ENCODE measurements at regions not wholly inside any gene's neighbourhood (a gene's known extent, or its start where the extent isn't known, plus 50 kb on each side); places are given as distances from the start of the nearest gene placed in this dataset.

DNA sequence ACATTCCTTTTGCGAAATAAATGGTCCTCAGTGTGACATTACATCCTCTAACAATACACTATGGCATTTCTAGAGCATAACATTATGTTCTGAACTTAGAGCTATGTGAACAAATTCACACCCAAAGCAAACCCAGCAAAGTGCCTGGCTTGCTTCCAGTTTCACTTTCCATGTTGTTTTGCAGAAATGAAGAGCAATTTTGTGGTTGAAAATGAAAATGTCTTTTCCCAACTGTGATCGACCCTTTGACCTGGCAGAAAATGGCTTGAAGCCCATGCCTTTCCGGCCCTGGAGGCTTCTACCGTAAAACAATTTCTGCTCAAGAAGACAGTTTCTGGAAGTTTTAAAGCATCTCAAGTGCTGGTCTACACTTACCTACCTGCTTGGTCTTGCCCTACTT is 344.7 kb upstream of the RGMB start:
- Mint-ChIP-seq H3K36me3 (ENCODE audit: low read depth) (no peaks in the 10 kb centered on the region), H3K9me3 (ENCODE audit: insufficient read depth) (no peaks in the 10 kb centered on the region), H3K4me3 (no peak overlapping the region), H3K27ac (no peak overlapping the region), H3K4me1 (ENCODE audit: low read depth) (peaks cover 6% of the 10 kb centered on the region), H3K27me3 (ENCODE audit: low read depth) (no peaks in the 10 kb centered on the region)
- CTCF ChIA-PET: no interaction called here
- POLR2A ChIA-PET: no interaction called here
- ATAC-seq (no peak), DNase-seq (no peak)

GRCh38 chr5:98432378-98432777 is 341.1 kb upstream of the RGMB start:
- no peak overlapping the region for H3K27ac Mint-ChIP-seq
- H3K27me3 Mint-ChIP-seq (ENCODE audit: low read depth): no peaks in the 10 kb centered on the region
- no peaks in the 10 kb centered on the region for H3K9me3 Mint-ChIP-seq (ENCODE audit: insufficient read depth)
- CTCF ChIA-PET: no interaction called here
- H3K4me1 Mint-ChIP-seq (ENCODE audit: low read depth): peaks cover 6% of the 10 kb centered on the region
- ATAC-seq: no peak
- H3K4me3 Mint-ChIP-seq: no peak overlapping the region
- H3K36me3 Mint-ChIP-seq (ENCODE audit: low read depth): no peaks in the 10 kb centered on the region
- POLR2A ChIA-PET: no interaction called here
- DNase-seq: no peak

DNA sequence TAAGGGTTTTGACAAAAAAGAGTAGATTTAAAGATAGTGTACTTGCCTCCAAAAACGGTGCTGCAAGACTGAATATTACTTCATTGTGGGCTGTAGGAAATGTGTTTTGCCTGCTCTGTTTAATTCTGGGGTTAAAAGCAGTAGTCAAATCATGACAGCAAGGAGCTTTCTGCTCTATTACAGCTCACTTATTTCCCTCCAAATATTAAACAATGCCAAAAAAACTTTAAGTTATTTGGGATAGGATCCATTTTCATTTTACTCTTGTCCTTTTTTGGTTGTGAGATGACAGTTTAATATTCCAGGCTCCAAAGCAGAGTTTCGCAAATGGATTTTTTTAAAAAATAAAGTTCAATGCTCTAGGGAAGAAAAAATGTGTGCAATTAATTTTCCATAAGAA is 340.4 kb upstream of the RGMB start:
- Mint-ChIP-seq H3K27ac (no peak overlapping the region), H3K9me3 (ENCODE audit: insufficient read depth) (no peaks in the 10 kb centered on the region), H3K36me3 (ENCODE audit: low read depth) (no peaks in the 10 kb centered on the region), H3K27me3 (ENCODE audit: low read depth) (no peaks in the 10 kb centered on the region), H3K4me1 (ENCODE audit: low read depth) (peaks cover 6% of the 10 kb centered on the region), H3K4me3 (no peak overlapping the region)
- DNase-seq (no peak), ATAC-seq (no peak)
- ChIA-PET POLR2A (no interaction called here), CTCF (no interaction called here)

DNA sequence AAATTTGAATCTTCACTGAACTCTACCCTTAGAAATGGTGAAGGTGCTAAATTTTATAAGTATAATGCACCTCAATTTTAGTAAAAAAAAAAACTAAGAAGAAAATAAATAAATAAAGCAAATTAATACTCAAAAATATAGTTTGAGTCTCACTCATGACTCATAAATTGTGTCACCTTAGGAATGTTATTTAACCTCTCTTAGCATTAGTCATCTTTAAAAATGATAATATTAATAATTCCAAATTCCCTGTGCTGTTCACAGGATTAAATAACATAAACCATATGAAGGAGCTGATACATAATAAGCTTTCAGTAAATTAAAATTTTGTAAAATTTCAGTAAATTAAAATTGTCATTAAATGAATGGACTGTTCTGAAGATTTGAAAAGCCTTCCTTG is 339.8 kb upstream of the RGMB start:
- ChIA-PET POLR2A (no interaction called here), CTCF (no interaction called here)
- ATAC-seq (no peak), DNase-seq (no peak)
- no peak overlapping the region for H3K27ac Mint-ChIP-seq
- H3K9me3 Mint-ChIP-seq (ENCODE audit: insufficient read depth): no peaks in the 10 kb centered on the region
- H3K27me3 Mint-ChIP-seq (ENCODE audit: low read depth): no peaks in the 10 kb centered on the region
- no peaks in the 10 kb centered on the region for H3K36me3 Mint-ChIP-seq (ENCODE audit: low read depth)
- H3K4me3 Mint-ChIP-seq: no peak overlapping the region
- H3K4me1 Mint-ChIP-seq (ENCODE audit: low read depth): peaks cover 4% of the 10 kb centered on the region

DNA sequence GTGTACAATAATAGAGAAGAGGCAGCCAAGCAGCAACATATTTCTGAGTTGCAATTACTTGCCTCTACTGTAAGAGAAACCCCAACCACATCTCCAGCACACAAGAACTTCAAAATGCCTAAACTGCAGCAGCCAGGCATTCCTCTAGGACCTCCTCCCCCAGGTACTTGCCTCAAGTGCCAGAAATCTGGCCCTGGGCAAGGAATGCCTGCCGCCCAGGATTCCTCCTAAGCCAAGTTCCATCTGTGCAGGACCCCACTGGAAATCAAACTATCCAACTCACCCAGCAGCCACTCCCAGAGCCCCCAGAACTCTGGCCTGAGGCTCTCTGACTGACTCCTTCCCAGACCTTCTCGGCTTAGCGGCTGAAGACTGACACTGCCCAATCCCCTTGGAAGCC is 336.8 kb upstream of the RGMB start:
- POLR2A ChIA-PET: no interaction called here
- H3K27me3 Mint-ChIP-seq (ENCODE audit: low read depth): no peaks in the 10 kb centered on the region
- no peak overlapping the region for H3K4me3 Mint-ChIP-seq
- ATAC-seq (no peak), DNase-seq (no peak)
- H3K9me3 Mint-ChIP-seq (ENCODE audit: insufficient read depth): no peaks in the 10 kb centered on the region
- no peaks in the 10 kb centered on the region for H3K4me1 Mint-ChIP-seq (ENCODE audit: low read depth)
- H3K27ac Mint-ChIP-seq: no peak overlapping the region
- CTCF ChIA-PET: no interaction called here
- H3K36me3 Mint-ChIP-seq (ENCODE audit: low read depth): no peaks in the 10 kb centered on the region

DNA sequence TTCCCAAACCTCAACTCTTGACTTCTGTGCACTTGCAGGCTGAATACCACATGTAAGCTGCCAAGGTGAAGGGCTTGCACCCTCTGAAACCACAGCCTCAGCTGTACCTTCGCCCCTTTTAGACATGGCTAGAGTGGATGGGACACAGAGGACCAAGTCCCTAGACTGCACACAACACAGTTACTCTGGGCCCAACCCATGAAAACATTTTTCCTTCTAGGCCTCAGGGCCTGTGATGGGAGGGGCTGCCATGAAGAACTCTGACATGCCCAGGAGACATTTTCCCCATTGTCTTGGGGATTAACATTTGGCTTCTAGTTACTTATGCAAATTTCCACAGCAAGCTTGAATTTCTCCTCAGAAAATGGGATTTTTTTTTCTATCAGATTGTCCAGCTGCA is 331.0 kb upstream of the RGMB start:
- Mint-ChIP-seq H3K9me3 (ENCODE audit: insufficient read depth) (peaks cover 6% of the 10 kb centered on the region), H3K4me3 (no peak overlapping the region), H3K27me3 (ENCODE audit: low read depth) (no peaks in the 10 kb centered on the region), H3K4me1 (ENCODE audit: low read depth) (no peaks in the 10 kb centered on the region), H3K36me3 (ENCODE audit: low read depth) (no peaks in the 10 kb centered on the region), H3K27ac (no peak overlapping the region)
- no peak for DNase-seq
- ChIA-PET POLR2A (no interaction called here), CTCF (no interaction called here)
- ATAC-seq: no peak

GRCh38 chr5:98443881-98444280 is 329.6 kb upstream of the RGMB start:
- H3K4me3 Mint-ChIP-seq: no peak overlapping the region
- H3K27me3 Mint-ChIP-seq (ENCODE audit: low read depth): no peaks in the 10 kb centered on the region
- CTCF ChIA-PET: no interaction called here
- ATAC-seq (no peak), DNase-seq (no peak)
- no peak overlapping the region for H3K27ac Mint-ChIP-seq
- no peaks in the 10 kb centered on the region for H3K4me1 Mint-ChIP-seq (ENCODE audit: low read depth)
- H3K36me3 Mint-ChIP-seq (ENCODE audit: low read depth): no peaks in the 10 kb centered on the region
- peaks cover 6% of the 10 kb centered on the region for H3K9me3 Mint-ChIP-seq (ENCODE audit: insufficient read depth)
- POLR2A ChIA-PET: no interaction called here

DNA sequence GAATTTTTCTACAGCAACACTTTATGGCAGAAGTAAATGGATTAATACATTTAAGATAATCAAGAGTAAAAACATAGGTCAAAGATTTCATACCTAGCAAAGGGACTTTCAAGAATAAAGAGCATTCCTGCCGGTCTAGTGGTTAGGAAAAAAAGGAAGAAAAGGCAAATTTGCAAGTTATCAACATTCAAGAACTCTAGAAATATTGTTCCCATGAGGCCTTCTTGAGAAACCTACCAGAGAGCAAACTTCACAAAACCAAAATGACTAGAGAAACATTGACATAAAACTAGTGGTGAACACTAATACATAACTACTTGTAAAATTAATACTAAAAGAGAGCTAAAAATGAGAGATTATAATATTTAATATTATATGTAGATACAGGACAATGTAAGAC is 320.2 kb upstream of the RGMB start:
- CTCF ChIA-PET: no interaction called here
- Mint-ChIP-seq H3K9me3 (ENCODE audit: insufficient read depth) (no peaks in the 10 kb centered on the region), H3K4me1 (ENCODE audit: low read depth) (no peaks in the 10 kb centered on the region), H3K27ac (no peak overlapping the region), H3K36me3 (ENCODE audit: low read depth) (no peaks in the 10 kb centered on the region), H3K4me3 (no peak overlapping the region), H3K27me3 (ENCODE audit: low read depth) (no peaks in the 10 kb centered on the region)
- DNase-seq: no peak
- ATAC-seq: no peak
- POLR2A ChIA-PET: no interaction called here

DNA sequence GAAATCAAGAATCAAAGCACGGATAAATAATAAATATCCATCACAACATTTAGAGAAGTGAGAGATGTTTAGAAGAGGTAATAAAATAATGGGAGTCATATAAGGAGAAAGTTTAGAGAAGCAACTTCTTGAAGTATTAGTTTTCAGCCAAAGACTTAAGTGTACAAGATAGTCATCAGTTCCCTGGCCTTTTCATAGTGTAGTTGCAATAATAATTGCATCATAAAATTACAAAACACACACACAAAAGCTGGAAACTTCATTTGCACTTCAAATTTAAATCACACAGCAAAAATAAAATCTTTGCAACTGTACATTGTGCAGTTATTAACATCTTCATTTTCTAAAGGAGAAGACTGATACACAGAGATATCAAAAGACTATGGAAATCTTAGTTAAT is 319.1 kb upstream of the RGMB start:
- no peak for DNase-seq
- no peak for ATAC-seq
- no peaks in the 10 kb centered on the region for H3K4me1 Mint-ChIP-seq (ENCODE audit: low read depth)
- H3K9me3 Mint-ChIP-seq (ENCODE audit: insufficient read depth): no peaks in the 10 kb centered on the region
- H3K27ac Mint-ChIP-seq: no peak overlapping the region
- no peak overlapping the region for H3K4me3 Mint-ChIP-seq
- CTCF ChIA-PET: no interaction called here
- no peaks in the 10 kb centered on the region for H3K36me3 Mint-ChIP-seq (ENCODE audit: low read depth)
- POLR2A ChIA-PET: no interaction called here
- H3K27me3 Mint-ChIP-seq (ENCODE audit: low read depth): no peaks in the 10 kb centered on the region

GRCh38 chr5:98454904-98455303 is 318.6 kb upstream of the RGMB start:
- ChIA-PET CTCF (no interaction called here), POLR2A (no interaction called here)
- no peak overlapping the region for H3K27ac Mint-ChIP-seq
- H3K4me1 Mint-ChIP-seq (ENCODE audit: low read depth): no peaks in the 10 kb centered on the region
- no peaks in the 10 kb centered on the region for H3K9me3 Mint-ChIP-seq (ENCODE audit: insufficient read depth)
- H3K4me3 Mint-ChIP-seq: no peak overlapping the region
- H3K36me3 Mint-ChIP-seq (ENCODE audit: low read depth): no peaks in the 10 kb centered on the region
- no peaks in the 10 kb centered on the region for H3K27me3 Mint-ChIP-seq (ENCODE audit: low read depth)
- ATAC-seq (no peak), DNase-seq (no peak)

GRCh38 chr5:98455665-98456064 is 317.8 kb upstream of the RGMB start:
- ChIA-PET POLR2A (no interaction called here), CTCF (no interaction called here)
- Mint-ChIP-seq H3K27ac (no peak overlapping the region), H3K36me3 (ENCODE audit: low read depth) (no peaks in the 10 kb centered on the region), H3K4me1 (ENCODE audit: low read depth) (no peaks in the 10 kb centered on the region), H3K9me3 (ENCODE audit: insufficient read depth) (no peaks in the 10 kb centered on the region), H3K27me3 (ENCODE audit: low read depth) (no peaks in the 10 kb centered on the region), H3K4me3 (no peak overlapping the region)
- ATAC-seq (no peak), DNase-seq (no peak)

- CTCF ChIA-PET: no interaction called here
- no peak for DNase-seq
- Mint-ChIP-seq H3K27ac (no peak overlapping the region), H3K4me1 (ENCODE audit: low read depth) (no peaks in the 10 kb centered on the region), H3K27me3 (ENCODE audit: low read depth) (no peaks in the 10 kb centered on the region), H3K36me3 (ENCODE audit: low read depth) (no peaks in the 10 kb centered on the region), H3K4me3 (no peak overlapping the region), H3K9me3 (ENCODE audit: insufficient read depth) (no peaks in the 10 kb centered on the region)
- POLR2A ChIA-PET: no interaction called here
- no peak for ATAC-seq
Observed at GRCh38 chr5:98458004-98458403, 315.5 kb upstream of the RGMB start.

DNA sequence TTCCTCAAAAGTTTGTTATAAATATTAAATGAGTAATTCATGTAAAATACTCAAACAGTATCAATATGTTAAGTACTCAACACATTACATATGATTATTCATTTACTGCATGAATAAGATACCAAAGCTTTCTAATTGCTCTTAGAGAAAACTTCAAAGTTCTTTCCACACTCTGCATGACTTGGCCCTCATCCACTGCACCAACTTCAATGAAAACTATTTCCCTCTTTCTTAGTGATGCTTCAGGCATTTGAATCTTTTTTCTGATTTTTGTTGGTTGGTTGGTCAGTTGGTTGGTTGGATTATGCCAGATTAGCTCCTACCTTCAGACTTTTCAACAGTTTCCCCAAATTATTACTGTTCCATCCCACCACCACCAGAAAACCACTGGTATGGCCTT is 314.7 kb upstream of the RGMB start:
- no peaks in the 10 kb centered on the region for H3K36me3 Mint-ChIP-seq (ENCODE audit: low read depth)
- no peaks in the 10 kb centered on the region for H3K9me3 Mint-ChIP-seq (ENCODE audit: insufficient read depth)
- H3K4me3 Mint-ChIP-seq: no peak overlapping the region
- DNase-seq (no peak), ATAC-seq (no peak)
- H3K27ac Mint-ChIP-seq: no peak overlapping the region
- no peaks in the 10 kb centered on the region for H3K4me1 Mint-ChIP-seq (ENCODE audit: low read depth)
- H3K27me3 Mint-ChIP-seq (ENCODE audit: low read depth): no peaks in the 10 kb centered on the region
- ChIA-PET CTCF (no interaction called here), POLR2A (no interaction called here)

- no peaks in the 10 kb centered on the region for H3K27me3 Mint-ChIP-seq (ENCODE audit: low read depth)
- DNase-seq (no peak), ATAC-seq (no peak)
- no peaks in the 10 kb centered on the region for H3K9me3 Mint-ChIP-seq (ENCODE audit: insufficient read depth)
- no peak overlapping the region for H3K4me3 Mint-ChIP-seq
- H3K27ac Mint-ChIP-seq: no peak overlapping the region
- CTCF ChIA-PET: no interaction called here
- H3K4me1 Mint-ChIP-seq (ENCODE audit: low read depth): no peaks in the 10 kb centered on the region
- POLR2A ChIA-PET: no interaction called here
- H3K36me3 Mint-ChIP-seq (ENCODE audit: low read depth): no peaks in the 10 kb centered on the region
Observed at GRCh38 chr5:98460536-98460935, 312.9 kb upstream of the RGMB start.
